ENCODE measurements at regions not wholly inside any gene's neighbourhood (a gene's known extent, or its start where the extent isn't known, plus 50 kb on each side); places are given as distances from the start of the nearest gene placed in this dataset.

DNA sequence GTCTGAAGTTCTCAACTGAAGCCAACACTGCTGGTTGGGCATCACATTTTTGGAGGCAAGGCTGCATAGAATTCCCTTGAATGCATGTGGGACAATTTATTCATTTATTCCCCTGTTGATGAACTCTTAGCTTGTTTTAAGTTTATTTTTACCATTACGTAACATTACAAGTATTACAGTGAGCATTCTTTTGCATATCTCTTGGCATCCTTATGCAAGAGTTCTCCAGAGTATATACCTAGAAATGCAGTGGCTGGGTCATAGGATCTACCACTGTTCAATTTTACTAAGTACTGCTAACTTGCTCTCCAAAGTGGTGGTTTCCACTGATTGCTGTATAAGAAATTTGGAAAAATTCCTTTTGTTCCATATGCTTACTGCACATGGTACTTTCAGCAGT lies 66.5 kb downstream of the UCHL1 start:
- no peak for TF ChIP-seq GATA2 (IDR thresholded peaks at IDR 0.05; ENCODE audit: low read depth, low read length)
- no peak for TF ChIP-seq GATA3 (IDR thresholded peaks at IDR 0.05; ENCODE audit: low read depth, low read length)
